Stimulated activated naive CD8-positive, alpha-beta T cell treated with anti-CD3 and anti-CD28 coated beads, Interleukin-15, Interleukin-2, amounts not matched to agents 100 ng/mL and 50 ng/mL, for 24 hours (primary cell): ENCODE measurements at regions not wholly inside any gene's neighbourhood (a gene's known extent, or its start where the extent isn't known, plus 50 kb on each side); places are given as distances from the start of the nearest gene placed in this dataset.

ENCODE experiments used
- H3K27ac Mint-ChIP-seq: one replicate; pipeline ENCODE4 v1.8.0; 2021; ENCODE audit warnings: mild to moderate bottlenecking, mixed read lengths
- H3K27me3 Mint-ChIP-seq: one replicate; pipeline ENCODE4 v1.8.0; 2021; ENCODE audit warnings: mixed read lengths
- H3K36me3 Mint-ChIP-seq: one replicate; pipeline ENCODE4 v1.8.0; 2021; ENCODE audit warnings: low read depth, mixed read lengths
- H3K4me1 Mint-ChIP-seq: one replicate; pipeline ENCODE4 v1.8.0; 2021; ENCODE audit warnings: low read depth, mixed read lengths
- H3K4me3 Mint-ChIP-seq: one replicate; pipeline ENCODE4 v1.8.0; 2021; ENCODE audit warnings: mild to moderate bottlenecking, mixed read lengths
- H3K9me3 Mint-ChIP-seq: one replicate; pipeline ENCODE4 v1.8.0; 2021; ENCODE audit warnings: mixed read lengths

DNA sequence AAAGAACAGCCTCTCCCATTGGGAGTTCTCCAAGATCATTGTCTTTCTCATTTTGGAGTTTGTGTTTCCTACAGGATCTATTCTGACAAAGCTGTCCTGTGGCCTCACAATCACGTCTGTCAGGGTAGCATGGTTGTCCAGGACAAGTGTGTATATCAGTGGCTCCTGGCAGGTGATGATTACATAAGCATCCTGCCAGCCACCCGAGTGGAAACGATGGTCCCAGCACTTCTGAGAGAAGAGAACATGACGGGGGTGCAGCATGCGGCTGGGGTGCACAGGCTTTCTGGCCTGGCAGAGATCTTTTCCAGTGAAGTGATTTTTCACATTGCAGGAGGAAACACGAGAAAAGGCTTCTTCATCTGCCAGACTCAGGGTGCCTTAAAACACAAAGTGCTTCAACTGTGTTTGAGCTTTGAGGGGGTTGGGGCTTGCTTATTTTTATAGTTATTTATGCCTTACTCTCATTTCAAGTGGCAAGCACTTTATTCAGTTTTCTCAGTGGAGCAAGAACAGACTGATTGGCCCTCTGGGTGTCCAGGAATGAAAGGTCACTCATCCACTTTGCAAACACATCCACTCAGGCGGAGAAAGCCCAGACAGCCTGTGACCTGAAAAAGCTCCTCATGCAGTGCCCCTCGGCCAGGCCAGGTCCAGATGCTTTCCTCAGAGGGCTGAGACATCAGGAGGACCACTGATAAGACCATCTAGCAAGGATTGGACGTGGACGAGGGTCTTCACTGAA is 186.0 kb downstream of the DUSP10 start:
- no peaks in the 10 kb centered on the region for H3K9me3 Mint-ChIP-seq
- H3K27ac Mint-ChIP-seq, result no peak overlapping the region
- H3K36me3 Mint-ChIP-seq, result no peaks in the 10 kb centered on the region
- no peaks in the 10 kb centered on the region for H3K27me3 Mint-ChIP-seq
- H3K4me3 Mint-ChIP-seq, result no peak overlapping the region
- H3K4me1 Mint-ChIP-seq, result no peaks in the 10 kb centered on the region

GRCh38 chr1:221556435-221556834 is 185.5 kb downstream of the DUSP10 start:
- no peaks in the 10 kb centered on the region for H3K9me3 Mint-ChIP-seq

GRCh38 chr1:221557013-221557412 is 184.9 kb downstream of the DUSP10 start:
- no peaks in the 10 kb centered on the region for H3K36me3 Mint-ChIP-seq
- H3K9me3 Mint-ChIP-seq, result no peaks in the 10 kb centered on the region
- H3K27me3 Mint-ChIP-seq, result no peaks in the 10 kb centered on the region
- no peak overlapping the region for H3K4me3 Mint-ChIP-seq
- no peak overlapping the region for H3K27ac Mint-ChIP-seq
- no peaks in the 10 kb centered on the region for H3K4me1 Mint-ChIP-seq

More at GRCh38 chr1:221556435-221556834, 185.5 kb downstream of the DUSP10 start:
- H3K4me3 Mint-ChIP-seq, result no peak overlapping the region
- no peaks in the 10 kb centered on the region for H3K27me3 Mint-ChIP-seq
- no peaks in the 10 kb centered on the region for H3K4me1 Mint-ChIP-seq
- H3K27ac Mint-ChIP-seq, result no peak overlapping the region
- no peaks in the 10 kb centered on the region for H3K36me3 Mint-ChIP-seq

GRCh38 chr1:221558396-221558795 is 183.5 kb downstream of the DUSP10 start:
- H3K4me1 Mint-ChIP-seq, result no peaks in the 10 kb centered on the region
- H3K4me3 Mint-ChIP-seq, result no peak overlapping the region
- H3K27ac Mint-ChIP-seq, result no peak overlapping the region
- H3K27me3 Mint-ChIP-seq, result no peaks in the 10 kb centered on the region
- no peaks in the 10 kb centered on the region for H3K36me3 Mint-ChIP-seq
- H3K9me3 Mint-ChIP-seq, result no peaks in the 10 kb centered on the region

GRCh38 chr1:221559911-221560310 is 182.0 kb downstream of the DUSP10 start:
- no peaks in the 10 kb centered on the region for H3K4me1 Mint-ChIP-seq
- no peaks in the 10 kb centered on the region for H3K36me3 Mint-ChIP-seq
- no peaks in the 10 kb centered on the region for H3K27me3 Mint-ChIP-seq
- no peak overlapping the region for H3K4me3 Mint-ChIP-seq
- H3K9me3 Mint-ChIP-seq, result no peaks in the 10 kb centered on the region
- no peak overlapping the region for H3K27ac Mint-ChIP-seq

DNA sequence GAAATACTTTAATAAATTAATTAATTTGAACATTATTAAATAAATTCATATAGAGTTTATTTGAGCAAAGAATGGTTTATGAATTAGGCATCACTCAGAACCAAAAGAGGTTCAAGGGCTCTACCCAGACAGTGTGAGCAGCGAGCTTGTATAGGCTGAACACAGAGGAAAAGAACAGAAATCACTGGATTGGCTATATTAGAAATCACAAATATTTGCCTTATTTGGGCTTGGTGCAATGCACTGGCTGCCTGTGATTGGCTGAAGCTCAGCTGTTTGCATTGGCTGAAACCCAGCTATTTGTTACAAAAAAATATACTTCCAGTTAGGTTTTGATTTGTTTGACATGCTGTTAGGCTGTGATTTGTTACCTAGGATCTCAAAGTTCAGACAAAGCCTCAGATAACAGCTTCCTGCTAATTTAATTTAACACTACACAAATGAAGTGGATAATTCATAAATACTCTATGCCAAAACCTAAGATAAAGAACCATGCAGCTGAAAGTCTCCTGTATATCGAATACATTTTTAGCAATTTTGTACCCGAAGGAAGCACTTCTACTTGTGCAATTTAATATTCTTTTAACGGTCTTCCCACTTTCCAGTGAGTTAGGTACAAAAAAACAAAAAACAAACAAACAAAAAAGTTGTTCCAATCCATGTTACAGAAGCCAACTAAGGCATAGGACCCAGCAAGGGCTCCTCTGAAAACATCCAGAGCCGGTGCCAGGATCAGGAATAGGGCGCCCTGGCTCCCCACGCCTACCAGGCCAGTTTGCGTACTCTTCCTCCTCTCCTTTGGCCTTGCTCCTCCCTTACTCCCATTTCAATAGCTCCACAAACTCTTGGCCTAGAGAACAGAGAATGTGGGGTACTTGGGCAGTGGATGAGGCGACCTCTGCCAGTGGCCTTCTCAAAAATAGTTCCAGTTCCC is 179.1 kb downstream of the DUSP10 start:
- no peaks in the 10 kb centered on the region for H3K9me3 Mint-ChIP-seq
- no peaks in the 10 kb centered on the region for H3K27me3 Mint-ChIP-seq
- H3K4me3 Mint-ChIP-seq, result no peak overlapping the region
- no peaks in the 10 kb centered on the region for H3K4me1 Mint-ChIP-seq
- H3K27ac Mint-ChIP-seq, result no peak overlapping the region
- no peaks in the 10 kb centered on the region for H3K36me3 Mint-ChIP-seq

DNA sequence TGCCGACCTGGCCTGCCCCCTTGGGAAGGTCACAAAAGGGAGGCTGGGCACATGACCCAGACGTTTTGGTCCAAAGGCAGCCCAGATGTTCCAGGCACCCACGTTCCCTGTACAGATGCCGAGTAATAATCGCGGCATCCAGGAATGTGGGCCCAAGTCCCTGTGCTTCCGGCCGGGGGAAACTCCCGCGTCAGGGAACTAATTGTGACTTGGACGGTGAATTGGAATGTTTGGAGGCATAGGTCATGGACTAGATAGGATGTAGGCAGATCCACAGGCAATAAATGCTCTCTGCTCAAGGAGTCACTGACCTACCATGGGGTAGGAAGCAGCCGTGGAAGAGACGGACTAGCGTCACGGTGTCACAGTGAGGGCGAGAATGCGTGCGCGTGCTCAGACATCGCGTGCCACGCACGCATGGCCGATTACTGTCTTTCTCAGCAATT is 178.4 kb downstream of the DUSP10 start:
- no peaks in the 10 kb centered on the region for H3K27me3 Mint-ChIP-seq
- no peaks in the 10 kb centered on the region for H3K9me3 Mint-ChIP-seq
- no peak overlapping the region for H3K27ac Mint-ChIP-seq
- no peak overlapping the region for H3K4me3 Mint-ChIP-seq
- no peaks in the 10 kb centered on the region for H3K4me1 Mint-ChIP-seq
- no peaks in the 10 kb centered on the region for H3K36me3 Mint-ChIP-seq

- Mint-ChIP-seq H3K27me3 (peaks cover 4% of the 10 kb centered on the region), H3K4me1 (no peaks in the 10 kb centered on the region), H3K4me3 (no peak overlapping the region), H3K36me3 (no peaks in the 10 kb centered on the region), H3K27ac (no peak overlapping the region), H3K9me3 (no peaks in the 10 kb centered on the region)
Measured at GRCh38 chr1:221564891-221565290, 177.0 kb downstream of the DUSP10 start.

- H3K27me3 Mint-ChIP-seq, result peaks cover 4% of the 10 kb centered on the region
- H3K36me3 Mint-ChIP-seq, result no peaks in the 10 kb centered on the region
- H3K4me3 Mint-ChIP-seq, result no peak overlapping the region
- no peaks in the 10 kb centered on the region for H3K4me1 Mint-ChIP-seq
- H3K27ac Mint-ChIP-seq, result no peak overlapping the region
- H3K9me3 Mint-ChIP-seq, result no peaks in the 10 kb centered on the region
Measured at GRCh38 chr1:221565711-221566110, 176.2 kb downstream of the DUSP10 start.

DNA sequence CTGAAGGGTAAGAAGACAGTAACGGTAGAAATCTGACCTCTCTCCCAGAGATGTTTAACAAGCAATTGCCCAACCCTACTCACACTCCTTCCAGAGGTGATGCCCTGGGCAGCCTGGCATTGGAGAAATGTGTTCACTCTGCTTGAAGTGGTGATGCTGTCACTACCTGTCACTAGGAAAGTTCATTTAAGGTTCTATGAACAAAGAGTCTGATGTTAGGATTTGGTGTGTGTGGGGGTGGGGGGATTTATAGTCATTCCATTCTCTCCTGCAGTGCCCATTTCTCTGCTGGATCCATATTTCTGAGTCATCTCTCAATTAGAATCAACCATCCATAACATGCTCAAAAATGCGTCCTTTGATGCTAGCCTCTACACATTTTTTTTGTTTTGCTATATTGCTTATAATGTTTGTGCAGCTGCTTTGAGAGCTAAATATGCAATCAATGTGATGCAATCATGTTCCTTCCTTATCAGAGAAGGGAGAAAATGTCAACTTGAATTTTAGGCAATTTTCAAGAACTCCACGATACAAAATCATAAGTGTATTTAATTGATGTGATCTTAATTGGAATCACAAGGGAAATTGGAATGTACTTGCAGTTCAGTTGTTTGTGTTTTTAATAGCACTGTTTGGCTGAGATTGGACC is 173.9 kb downstream of the DUSP10 start:
- H3K9me3 Mint-ChIP-seq, result no peaks in the 10 kb centered on the region

DNA sequence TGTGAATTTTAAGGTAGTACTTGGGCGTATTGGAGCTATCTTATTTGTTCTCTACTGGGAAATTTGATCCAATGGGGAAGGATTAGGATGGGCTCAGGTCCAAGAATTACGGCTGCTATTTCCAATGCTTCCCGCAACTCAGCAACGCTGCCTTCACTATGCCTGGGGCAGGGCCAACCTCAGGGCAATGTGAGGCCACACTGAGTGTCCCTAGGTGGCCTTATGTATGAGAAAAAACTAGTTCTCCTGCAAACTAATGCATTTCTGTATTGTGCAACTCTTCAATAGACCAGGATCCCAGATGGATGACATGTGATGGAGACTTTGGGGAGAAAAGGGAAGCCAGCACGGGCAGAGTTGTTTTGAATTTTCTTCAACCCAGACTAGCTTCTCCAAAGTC is 168.1 kb downstream of the DUSP10 start:
- peaks cover 3% of the 10 kb centered on the region for H3K9me3 Mint-ChIP-seq
- peaks cover 2% of the 10 kb centered on the region for H3K27me3 Mint-ChIP-seq
- H3K4me1 Mint-ChIP-seq, result no peaks in the 10 kb centered on the region
- H3K36me3 Mint-ChIP-seq, result no peaks in the 10 kb centered on the region
- no peak overlapping the region for H3K4me3 Mint-ChIP-seq
- H3K27ac Mint-ChIP-seq, result no peak overlapping the region

More for the DNA sequence above, 173.9 kb downstream of the DUSP10 start:
- Mint-ChIP-seq H3K4me1 (no peaks in the 10 kb centered on the region), H3K27me3 (peaks cover 4% of the 10 kb centered on the region), H3K36me3 (no peaks in the 10 kb centered on the region), H3K4me3 (no peak overlapping the region), H3K27ac (no peak overlapping the region)

DNA sequence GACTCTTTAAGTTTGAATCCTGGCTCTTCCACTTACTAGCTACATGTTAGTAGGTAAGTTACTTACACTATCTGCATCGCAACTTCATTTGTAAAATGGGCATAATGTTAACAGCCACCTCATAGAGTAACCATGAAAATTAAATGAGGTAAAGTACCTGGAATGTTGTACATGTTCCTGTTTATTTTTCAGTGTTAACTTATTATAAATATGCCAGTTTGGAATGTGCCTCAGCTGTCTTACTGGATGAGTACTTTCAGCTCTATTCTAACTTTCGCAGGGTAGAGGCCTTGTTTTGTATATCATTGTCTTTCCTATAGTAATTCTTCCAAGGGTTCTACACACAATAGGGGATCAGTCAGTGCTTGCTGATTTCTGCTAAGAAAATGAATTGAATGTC is 167.4 kb downstream of the DUSP10 start:
- Mint-ChIP-seq H3K27me3 (no peaks in the 10 kb centered on the region), H3K4me3 (no peak overlapping the region), H3K9me3 (peaks cover 3% of the 10 kb centered on the region), H3K4me1 (no peaks in the 10 kb centered on the region), H3K27ac (no peak overlapping the region), H3K36me3 (no peaks in the 10 kb centered on the region)

DNA sequence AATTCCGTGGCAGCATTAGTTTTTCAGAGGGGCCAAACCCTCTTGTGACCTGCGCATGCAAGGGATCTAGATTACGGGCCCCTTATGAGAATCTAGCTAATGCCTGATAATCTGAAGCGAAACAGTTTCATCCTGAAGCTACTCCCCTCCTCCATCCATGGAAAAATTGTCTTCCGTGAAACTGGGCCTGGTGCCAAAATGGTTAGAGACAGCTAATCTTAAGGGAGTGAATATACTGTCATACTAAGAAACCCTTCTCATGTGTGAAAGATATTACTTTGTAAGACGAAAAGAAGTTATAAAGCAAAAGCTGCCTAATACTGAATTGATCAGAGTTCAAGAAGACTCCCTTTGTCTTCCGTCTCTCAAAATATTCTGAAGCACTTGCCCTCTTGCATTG is 166.3 kb downstream of the DUSP10 start:
- Mint-ChIP-seq H3K27ac (no peak overlapping the region), H3K4me3 (no peak overlapping the region), H3K36me3 (no peaks in the 10 kb centered on the region)

GRCh38 chr1:221576268-221576667 is 165.6 kb downstream of the DUSP10 start:
- Mint-ChIP-seq H3K27me3 (no peaks in the 10 kb centered on the region), H3K4me1 (no peaks in the 10 kb centered on the region), H3K9me3 (peaks cover 3% of the 10 kb centered on the region), H3K4me3 (no peak overlapping the region), H3K27ac (no peak overlapping the region), H3K36me3 (no peaks in the 10 kb centered on the region)

More for the DNA sequence above, 166.3 kb downstream of the DUSP10 start:
- H3K4me1 Mint-ChIP-seq, result no peaks in the 10 kb centered on the region
- peaks cover 3% of the 10 kb centered on the region for H3K9me3 Mint-ChIP-seq
- H3K27me3 Mint-ChIP-seq, result no peaks in the 10 kb centered on the region

DNA sequence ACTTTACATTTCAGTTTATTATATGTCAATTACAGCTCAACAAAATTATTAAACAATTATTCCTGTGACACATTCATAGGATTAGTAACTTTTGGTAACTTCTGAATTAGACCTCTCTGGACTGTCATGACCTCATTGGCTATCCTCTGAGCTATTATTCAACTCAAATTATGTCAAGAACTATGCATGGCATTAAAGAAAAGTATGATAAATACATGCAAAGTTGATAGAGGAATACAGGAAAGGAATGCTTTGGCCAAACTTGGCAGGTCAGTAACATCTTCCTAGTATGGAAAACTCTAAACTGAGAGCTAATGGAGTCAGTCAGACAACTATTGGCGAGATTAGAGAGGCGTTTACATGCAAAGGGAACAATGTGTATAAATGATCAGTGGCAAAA is 158.4 kb downstream of the DUSP10 start:
- peaks cover 11% of the 10 kb centered on the region for H3K9me3 Mint-ChIP-seq
- H3K27me3 Mint-ChIP-seq, result no peaks in the 10 kb centered on the region
- no peak overlapping the region for H3K4me3 Mint-ChIP-seq
- no peaks in the 10 kb centered on the region for H3K36me3 Mint-ChIP-seq
- H3K27ac Mint-ChIP-seq, result no peak overlapping the region
- no peaks in the 10 kb centered on the region for H3K4me1 Mint-ChIP-seq
